ENCODE measurements at regions not wholly inside any gene's neighbourhood (a gene's known extent, or its start where the extent isn't known, plus 50 kb on each side); places are given as distances from the start of the nearest gene placed in this dataset.
"Not testable (repeated sequence)": the region's sequence is repeated elsewhere in the genome, so short reads cannot be mapped to it uniquely, and the experiment has no call there.

DNA sequence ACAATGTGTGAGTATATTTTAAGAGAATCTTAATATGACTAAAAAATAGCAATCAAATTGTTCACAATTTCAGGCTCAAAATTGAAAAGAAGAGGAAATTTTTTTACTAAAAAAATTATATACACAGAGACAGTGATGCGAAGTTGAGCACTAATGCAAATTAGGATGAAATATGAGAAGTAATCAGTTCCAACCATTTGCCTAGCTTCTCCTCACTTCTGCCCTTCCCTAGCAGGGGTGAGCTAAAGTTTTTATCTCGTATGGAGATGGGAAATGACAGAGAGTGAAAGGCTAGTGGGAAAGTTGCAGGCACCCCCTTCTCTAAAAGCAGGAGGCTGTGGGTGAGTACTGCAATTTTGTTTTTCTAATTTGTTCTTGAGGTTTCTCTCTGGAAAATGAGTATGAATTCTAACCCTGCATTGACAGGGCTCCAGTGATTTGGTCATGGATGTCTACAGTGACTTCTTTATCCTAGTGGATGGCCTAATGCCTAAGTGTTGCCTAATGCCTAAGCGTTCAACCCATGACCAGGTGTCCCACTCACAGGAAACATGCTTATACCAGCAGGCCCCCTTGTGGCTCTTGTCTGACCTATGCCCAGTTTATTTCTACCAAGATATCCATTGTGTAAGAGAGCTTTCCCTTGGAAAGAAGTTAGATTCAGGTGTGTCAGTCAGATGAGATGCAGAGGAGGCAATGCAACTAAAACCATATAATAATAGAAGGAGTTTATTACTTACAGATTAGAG, 78.0 kb upstream of the HNMT start:
- DNase-seq (ENCODE audit: low read depth) = no peak

DNA sequence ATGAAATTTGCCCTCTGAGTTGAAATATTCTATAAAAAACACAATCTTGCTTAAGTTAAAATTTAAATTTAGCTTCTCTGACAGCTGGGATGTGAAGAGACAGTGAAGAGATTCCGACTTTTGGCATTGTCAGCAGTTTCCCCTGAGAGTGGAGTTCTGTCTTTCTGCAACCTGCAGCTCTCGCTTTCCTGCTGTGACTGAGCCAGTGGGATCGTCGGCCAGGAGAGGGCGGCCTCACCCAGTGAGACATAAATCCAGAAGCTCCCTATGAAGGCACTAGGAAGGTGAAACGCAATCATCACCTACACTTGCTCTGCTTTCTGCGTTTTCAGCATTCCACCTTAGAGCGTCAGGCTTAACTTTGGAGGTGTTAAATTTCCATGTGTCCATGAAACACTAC, 75.4 kb upstream of the HNMT start:
- peak; percentile 20 for DNase-seq (ENCODE audit: low read depth)

DNA sequence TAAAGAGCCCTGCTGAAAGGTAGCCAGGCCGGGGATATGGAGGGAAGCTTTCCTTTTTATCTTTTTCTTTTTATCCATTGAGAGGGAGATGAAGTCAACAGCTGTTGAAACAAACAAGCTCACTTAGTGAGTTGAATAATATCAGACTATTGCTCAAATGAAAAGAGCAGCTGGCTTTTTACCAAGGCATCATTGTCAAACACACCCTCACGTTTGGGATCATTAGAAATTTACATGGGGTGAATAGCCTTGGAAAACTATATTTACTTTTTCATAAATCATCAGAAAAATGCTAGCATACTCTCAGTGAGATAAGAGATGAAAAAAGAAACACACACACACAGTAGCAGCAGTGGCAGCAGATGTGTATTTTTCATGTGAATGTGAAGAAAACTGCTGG, 71.5 kb upstream of the HNMT start:
- no peak for DNase-seq (ENCODE audit: low read depth)

DNA sequence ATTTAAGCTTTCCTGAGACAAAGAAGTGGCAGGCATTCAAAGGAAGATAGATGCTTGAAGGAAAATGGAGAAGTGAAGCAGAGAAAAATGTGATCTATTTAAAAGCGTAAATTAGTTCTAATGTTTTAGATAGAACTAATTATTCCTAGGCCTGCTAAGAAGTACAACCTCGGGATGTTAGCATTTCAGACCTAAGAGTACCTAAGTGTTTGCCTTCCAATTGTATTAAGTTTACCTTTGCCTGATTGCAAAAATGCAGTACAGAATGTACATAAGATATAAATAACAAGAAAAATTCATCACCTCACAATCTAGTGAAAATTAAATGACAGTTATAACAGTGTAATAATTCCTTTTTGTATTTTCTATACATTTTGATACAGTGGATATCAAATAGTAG, 71.1 kb upstream of the HNMT start:
- no peak for DNase-seq (ENCODE audit: low read depth)

DNA sequence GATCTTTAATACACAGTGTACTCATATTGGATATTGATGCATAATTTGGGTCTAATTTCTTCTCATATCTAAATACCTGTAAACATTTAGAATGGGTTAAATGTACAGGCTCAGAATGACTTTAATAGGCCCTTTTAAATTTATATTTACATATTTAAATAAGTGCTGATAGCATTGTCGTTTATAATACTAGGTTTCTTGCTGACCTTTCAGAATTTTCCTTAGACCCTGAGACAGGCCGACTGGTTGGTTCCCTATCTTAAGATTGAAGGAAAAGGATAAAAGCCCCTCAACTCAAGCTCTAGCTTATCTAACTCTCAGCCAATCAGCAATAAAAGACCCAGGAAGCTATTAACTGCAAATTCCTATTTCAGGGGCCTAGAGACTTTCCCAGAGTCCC, 67.8 kb upstream of the HNMT start:
- DNase-seq (ENCODE audit: low read depth) = no peak

DNA sequence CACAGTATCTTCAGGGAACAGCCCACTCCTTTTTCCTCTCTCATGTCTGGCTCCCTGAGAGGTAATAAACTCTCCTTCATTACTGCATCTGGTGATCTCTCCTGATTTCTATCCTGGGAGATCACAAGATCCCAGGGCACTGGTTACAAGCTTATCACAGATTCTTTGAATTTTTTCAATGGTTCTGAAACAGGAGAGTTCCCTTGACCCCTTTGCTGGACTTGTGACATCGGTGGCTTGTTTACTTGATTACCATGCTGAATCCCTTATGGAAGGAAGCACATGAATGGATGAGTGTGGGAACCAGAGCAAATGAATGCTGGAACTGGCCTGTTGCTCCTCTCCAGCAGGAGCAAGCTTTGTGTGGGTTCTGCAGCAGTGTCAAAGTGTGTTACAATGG, 67.2 kb upstream of the HNMT start:
- no peak for DNase-seq (ENCODE audit: low read depth)

DNA sequence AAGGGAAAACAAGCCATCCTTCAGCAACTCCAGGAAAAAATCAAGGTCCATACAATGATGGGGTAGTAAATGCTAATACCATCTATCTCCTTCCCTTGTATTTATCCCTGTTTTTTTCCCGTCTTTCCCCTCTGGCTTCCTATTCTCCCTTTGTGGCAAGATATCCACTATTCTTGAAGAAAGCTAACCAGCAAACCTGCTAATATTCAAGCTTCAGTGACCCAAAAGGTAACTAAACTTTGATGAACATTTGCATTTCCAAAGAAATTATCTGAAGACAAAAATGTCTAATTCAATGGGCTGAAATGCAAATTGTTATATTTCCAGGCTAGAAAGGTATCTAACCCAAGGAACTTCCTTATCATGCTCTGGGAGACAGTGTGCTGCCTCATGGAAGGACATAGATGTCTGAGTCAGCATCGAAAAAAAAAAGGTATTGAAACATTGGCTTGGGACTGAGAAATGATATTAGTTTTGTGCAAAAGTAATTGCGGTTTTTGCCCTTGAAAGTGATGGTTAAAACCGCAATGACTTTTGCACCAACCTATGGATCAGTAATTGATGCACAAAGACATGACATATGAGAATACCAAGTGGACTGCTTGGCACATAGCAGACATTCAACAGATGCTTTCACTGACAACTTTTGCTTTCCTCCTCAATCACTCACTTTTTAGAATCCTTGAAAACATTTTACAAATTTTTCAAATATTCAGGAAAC, 63.7 kb upstream of the HNMT start:
- DNase-seq (ENCODE audit: low read depth) = no peak

DNA sequence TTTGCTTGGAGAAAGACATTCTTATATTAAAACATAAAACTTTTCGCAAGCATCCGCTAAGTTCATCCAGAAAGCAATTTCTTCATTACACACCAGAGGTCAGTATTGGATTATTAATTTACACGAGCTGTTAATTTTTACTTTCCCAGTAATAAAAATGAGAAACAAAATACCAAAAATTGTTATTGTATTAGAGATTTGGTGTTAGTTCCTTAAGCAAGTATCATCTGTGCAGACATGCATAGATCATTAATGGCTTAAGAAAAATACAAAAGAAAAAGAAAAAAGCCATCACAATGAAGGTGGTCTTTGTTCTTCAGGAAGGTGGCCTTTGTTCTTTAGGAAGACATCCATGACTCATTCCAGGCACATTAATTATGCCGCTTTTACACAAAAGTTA, 53.6 kb upstream of the HNMT start:
- DNase-seq (ENCODE audit: low read depth) = peak; percentile 23

DNA sequence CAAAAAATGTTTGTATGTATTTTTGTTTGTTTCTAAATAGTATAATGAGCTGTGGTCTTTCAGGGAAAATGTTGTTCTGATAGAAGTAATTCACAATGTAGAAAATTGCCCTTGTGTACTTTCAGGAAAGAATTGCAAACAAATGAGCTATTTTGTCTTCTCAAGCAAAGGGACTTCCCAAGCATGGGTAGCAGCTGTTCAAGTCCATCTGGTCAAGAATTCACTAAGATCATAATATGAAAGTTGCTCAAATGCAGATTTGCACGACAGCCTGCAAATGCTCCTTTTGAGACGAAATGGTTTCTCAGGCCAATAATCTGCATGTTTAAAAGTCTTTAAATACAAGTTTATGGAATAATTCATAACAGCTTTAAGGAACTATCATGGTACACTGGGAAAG, 51.9 kb upstream of the HNMT start:
- DNase-seq (ENCODE audit: low read depth) = no peak

DNA sequence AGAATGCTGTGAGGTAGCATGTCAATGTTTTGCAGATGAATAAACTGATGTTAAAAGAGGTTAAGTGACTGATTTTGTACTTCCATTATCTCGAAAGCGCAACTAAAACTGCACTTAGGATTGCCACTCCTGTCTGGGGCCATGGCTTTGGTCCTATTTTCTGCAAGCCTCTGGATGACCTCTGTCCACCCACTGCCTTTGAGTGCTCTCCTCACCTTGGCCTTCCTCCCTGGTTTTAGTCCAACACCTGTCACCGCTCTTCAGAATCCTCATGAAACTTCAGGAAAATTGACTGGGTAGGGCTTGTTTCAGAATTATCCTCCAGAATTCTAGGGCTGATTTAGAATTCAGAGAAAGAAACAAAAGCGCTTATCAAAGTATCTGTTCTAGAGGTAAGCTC, 51.1 kb upstream of the HNMT start:
- no peak for DNase-seq (ENCODE audit: low read depth)

DNA sequence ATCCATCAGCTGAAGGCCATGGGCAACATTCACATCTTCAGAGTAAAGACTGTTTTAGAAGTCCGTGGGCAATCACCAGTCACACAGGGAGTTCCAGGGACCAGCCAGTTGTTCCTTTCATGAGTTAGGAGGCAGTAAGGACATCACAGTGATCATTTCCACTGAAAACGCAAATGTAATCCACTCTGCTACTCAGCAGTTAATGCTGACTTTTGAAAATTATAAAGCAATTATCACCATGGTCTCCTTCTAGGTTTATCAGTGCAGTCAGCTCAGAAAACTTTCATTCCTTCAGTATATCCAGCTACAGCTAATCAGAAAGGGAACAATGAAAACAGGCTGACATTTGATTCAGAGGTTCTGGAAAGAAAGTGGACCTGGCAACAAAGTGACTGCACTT, 50.6 kb upstream of the HNMT start:
- DNase-seq (ENCODE audit: low read depth) = not testable (repeated sequence)
